PC-3 (cell line): ENCODE measurements at regions not wholly inside any gene's neighbourhood (a gene's known extent, or its start where the extent isn't known, plus 50 kb on each side); places are given as distances from the start of the nearest gene placed in this dataset.

Source experiments
- CTCF ChIP-seq: fragments of 300-600 bp; sonication (generic); conservative IDR thresholded peaks from 2 replicates; pipeline ENCODE4 v1.5.1; 2017; ENCODE audit warnings: antibody characterized with exemption, low read depth, mild to moderate bottlenecking, low read length
- EZH2 ChIP-seq: fragments of 300-600 bp; sonication (generic); IDR thresholded peaks from one replicate; pipeline ENCODE4 v1.6.1; 2017; ENCODE audit warnings: antibody characterized with exemption, mild to moderate bottlenecking, low read length; ENCODE audit not compliant: unreplicated experiment
- EZH2phosphoT487 ChIP-seq: fragments of 300-600 bp; sonication (generic); IDR thresholded peaks from 2 replicates; pipeline ENCODE4 v1.6.1; 2018; ENCODE audit warnings: mild to moderate bottlenecking, antibody characterized with exemption, low read length, borderline replicate concordance

- TF ChIP-seq CTCF, result no peak
- TF ChIP-seq EZH2, result no peak
- TF ChIP-seq EZH2phosphoT487, result no peak
Measured at GRCh38 chr5:103674739-103675138, 112.2 kb upstream of the NUDT12 start.
